ENCODE measurements at regions not wholly inside any gene's neighbourhood (a gene's known extent, or its start where the extent isn't known, plus 50 kb on each side); places are given as distances from the start of the nearest gene placed in this dataset.

DNA sequence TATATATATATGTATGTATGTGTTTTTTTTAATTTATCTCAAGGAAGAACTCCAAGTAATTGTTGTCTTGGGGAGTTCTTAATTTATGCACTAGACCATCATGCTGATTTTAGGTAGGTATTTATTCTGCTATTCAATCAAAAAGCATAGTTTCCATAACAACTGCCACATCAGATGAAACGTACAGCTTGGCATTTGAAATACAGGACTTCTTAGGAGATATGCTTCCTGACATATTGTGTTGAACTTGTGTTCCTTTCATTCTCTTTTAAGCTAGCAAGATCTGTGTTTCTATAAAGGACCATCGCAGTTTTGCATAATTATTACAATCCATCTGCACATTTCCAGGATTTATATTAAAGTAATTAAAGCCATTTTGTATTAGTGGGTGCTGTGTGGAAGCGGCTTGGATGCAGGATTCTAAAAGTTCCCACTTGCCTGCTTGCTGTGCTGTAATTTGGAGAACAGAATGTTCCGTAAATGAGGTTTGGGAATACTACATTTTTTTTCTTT lies 343.5 kb upstream of the FANCL start:
- no peak overlapping the region for H3K27ac Mint-ChIP-seq
- H3K9me3 Mint-ChIP-seq: no peaks in the 10 kb centered on the region
- H3K4me1 Mint-ChIP-seq (ENCODE audit: low read depth): no peaks in the 10 kb centered on the region
- no peak for DNase-seq
- no peak for ATAC-seq (replicated peaks in 1 of 2)
- H3K36me3 Mint-ChIP-seq (ENCODE audit: insufficient read depth in 2 of 2): no peaks in the 10 kb centered on the region
- H3K27me3 Mint-ChIP-seq (ENCODE audit: low read depth): no peaks in the 10 kb centered on the region
- H3K4me3 Mint-ChIP-seq: no peak overlapping the region

- H3K4me3 Mint-ChIP-seq: no peak overlapping the region
- DNase-seq: no peak
- no peak overlapping the region for H3K27ac Mint-ChIP-seq
- peaks cover 0 to 2% of the 10 kb centered on the region in 2 donors for H3K36me3 Mint-ChIP-seq (ENCODE audit: insufficient read depth in 2 of 2)
- H3K4me1 Mint-ChIP-seq (ENCODE audit: low read depth): no peaks in the 10 kb centered on the region
- H3K9me3 Mint-ChIP-seq: no peaks in the 10 kb centered on the region
- no peaks in the 10 kb centered on the region for H3K27me3 Mint-ChIP-seq (ENCODE audit: low read depth)
- no peak for ATAC-seq (replicated peaks in 1 of 2)
Observed at GRCh38 chr2:58578276-58578675, 337.2 kb upstream of the FANCL start.

- Mint-ChIP-seq H3K36me3 (ENCODE audit: insufficient read depth in 2 of 2) (peaks cover 0 to 2% of the 10 kb centered on the region in 2 donors), H3K9me3 (no peaks in the 10 kb centered on the region), H3K4me1 (ENCODE audit: low read depth) (peaks cover 10% of the 10 kb centered on the region), H3K27me3 (ENCODE audit: low read depth) (no peaks in the 10 kb centered on the region), H3K27ac (no peak overlapping the region), H3K4me3 (no peak overlapping the region)
- ATAC-seq (replicated peaks in 1 of 2) (no peak), DNase-seq (no peak)
Observed at GRCh38 chr2:58574873-58575272, 333.7 kb upstream of the FANCL start.

GRCh38 chr2:58572731-58573130 lies 331.6 kb upstream of the FANCL start:
- no peaks in the 10 kb centered on the region for H3K27me3 Mint-ChIP-seq (ENCODE audit: low read depth)
- no peak for DNase-seq
- no peak for ATAC-seq (replicated peaks in 1 of 2)
- no peak overlapping the region for H3K27ac Mint-ChIP-seq
- H3K4me3 Mint-ChIP-seq: no peak overlapping the region
- peaks cover 14% of the 10 kb centered on the region for H3K4me1 Mint-ChIP-seq (ENCODE audit: low read depth)
- no peaks in the 10 kb centered on the region for H3K9me3 Mint-ChIP-seq
- no peaks in the 10 kb centered on the region for H3K36me3 Mint-ChIP-seq (ENCODE audit: insufficient read depth in 2 of 2)

DNA sequence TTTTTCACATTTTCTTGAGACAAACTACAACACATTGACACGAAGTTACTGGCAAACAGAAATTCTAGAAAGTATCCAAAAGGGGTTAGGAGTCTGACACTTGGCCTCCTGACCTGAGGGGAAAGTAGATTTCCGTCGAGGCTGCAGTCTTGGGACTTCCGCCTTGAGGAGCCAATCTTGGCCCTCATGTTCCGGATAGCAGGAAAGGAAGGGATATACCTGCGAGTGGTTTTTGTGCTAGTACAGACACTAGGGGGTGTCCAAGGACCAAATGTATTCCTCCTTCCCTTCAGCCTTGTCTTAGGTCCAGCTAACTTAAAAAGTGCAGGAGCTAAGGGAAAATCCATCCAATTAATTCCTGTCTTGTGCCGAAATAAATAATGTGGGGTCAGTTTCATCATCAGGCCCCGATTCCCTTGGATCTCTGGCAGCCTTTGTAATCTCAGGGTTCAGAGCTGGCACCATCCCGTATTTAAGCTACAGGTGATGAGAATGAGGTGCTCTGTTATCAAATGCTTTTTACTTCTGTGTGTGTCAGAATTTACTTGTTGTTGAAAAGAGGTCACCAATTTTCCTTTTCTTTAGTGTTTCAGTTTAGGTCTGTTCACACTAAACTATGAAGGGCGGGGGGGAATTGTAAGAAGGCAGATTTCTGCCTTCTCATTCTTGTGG lies 330.2 kb upstream of the FANCL start:
- no peak overlapping the region for H3K27ac Mint-ChIP-seq
- no peak overlapping the region for H3K4me3 Mint-ChIP-seq
- peaks cover 5% of the 10 kb centered on the region for H3K27me3 Mint-ChIP-seq (ENCODE audit: low read depth)
- ATAC-seq (replicated peaks in 1 of 2) (peak; percentile 43 to 47), DNase-seq (peak; percentile 3 to 8)
- peaks cover 14% of the 10 kb centered on the region for H3K4me1 Mint-ChIP-seq (ENCODE audit: low read depth)
- H3K36me3 Mint-ChIP-seq (ENCODE audit: insufficient read depth in 2 of 2): no peaks in the 10 kb centered on the region
- no peaks in the 10 kb centered on the region for H3K9me3 Mint-ChIP-seq

GRCh38 chr2:58569475-58570185 lies 328.5 kb upstream of the FANCL start:
- Mint-ChIP-seq H3K4me1 (ENCODE audit: low read depth) (peaks cover 14% of the 10 kb centered on the region), H3K27me3 (ENCODE audit: low read depth) (peaks cover 12% of the 10 kb centered on the region)

GRCh38 chr2:58568901-58569300 lies 327.8 kb upstream of the FANCL start:
- Mint-ChIP-seq H3K36me3 (ENCODE audit: insufficient read depth in 2 of 2) (no peaks in the 10 kb centered on the region), H3K9me3 (no peaks in the 10 kb centered on the region)

More at GRCh38 chr2:58569475-58570185, 328.5 kb upstream of the FANCL start:
- Mint-ChIP-seq H3K36me3 (ENCODE audit: insufficient read depth in 2 of 2) (no peaks in the 10 kb centered on the region), H3K27ac (peak overlapping the region; percentile 6), H3K9me3 (no peaks in the 10 kb centered on the region), H3K4me3 (no peak overlapping the region)
- ATAC-seq (replicated peaks in 1 of 2): peak; percentile 87 to 95
- DNase-seq: peak; percentile 2 to 8

GRCh38 chr2:58562276-58562675 lies 321.2 kb upstream of the FANCL start:
- no peak overlapping the region for H3K4me3 Mint-ChIP-seq
- no peaks in the 10 kb centered on the region for H3K9me3 Mint-ChIP-seq
- H3K27me3 Mint-ChIP-seq (ENCODE audit: low read depth): peaks cover 12% of the 10 kb centered on the region
- H3K4me1 Mint-ChIP-seq (ENCODE audit: low read depth): no peaks in the 10 kb centered on the region
- ATAC-seq (replicated peaks in 1 of 2) (no peak), DNase-seq (no peak)
- no peak overlapping the region for H3K27ac Mint-ChIP-seq
- H3K36me3 Mint-ChIP-seq (ENCODE audit: insufficient read depth in 2 of 2): no peaks in the 10 kb centered on the region

More at GRCh38 chr2:58568901-58569300, 327.8 kb upstream of the FANCL start:
- H3K27ac Mint-ChIP-seq: no peak overlapping the region
- no peak overlapping the region for H3K4me3 Mint-ChIP-seq
- ATAC-seq (replicated peaks in 1 of 2) (no peak), DNase-seq (no peak)
- peaks cover 12% of the 10 kb centered on the region for H3K27me3 Mint-ChIP-seq (ENCODE audit: low read depth)
- peaks cover 14% of the 10 kb centered on the region for H3K4me1 Mint-ChIP-seq (ENCODE audit: low read depth)

DNA sequence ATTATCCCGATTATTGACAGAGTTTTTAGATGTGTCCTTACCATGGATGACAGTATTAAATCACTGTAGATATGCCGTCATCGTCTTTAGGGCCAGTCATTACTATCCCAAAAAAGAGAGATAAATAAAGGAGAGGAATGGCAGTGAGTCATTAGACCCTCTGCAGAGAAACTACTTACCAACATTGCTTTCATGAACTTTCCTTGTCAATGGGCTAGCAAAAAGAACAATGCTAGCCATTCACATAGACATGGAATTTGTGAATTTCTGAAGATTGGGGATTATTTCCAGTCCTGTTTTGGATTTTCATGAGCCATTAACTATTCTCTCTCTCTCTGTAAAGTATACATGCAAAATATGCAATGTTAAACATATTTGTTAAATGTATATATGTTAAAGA lies 319.4 kb upstream of the FANCL start:
- no peaks in the 10 kb centered on the region for H3K9me3 Mint-ChIP-seq
- no peak overlapping the region for H3K4me3 Mint-ChIP-seq
- H3K27me3 Mint-ChIP-seq (ENCODE audit: low read depth): peaks cover 6% of the 10 kb centered on the region
- ATAC-seq (replicated peaks in 1 of 2) (no peak), DNase-seq (no peak)
- no peaks in the 10 kb centered on the region for H3K36me3 Mint-ChIP-seq (ENCODE audit: insufficient read depth in 2 of 2)
- H3K4me1 Mint-ChIP-seq (ENCODE audit: low read depth): no peaks in the 10 kb centered on the region
- no peak overlapping the region for H3K27ac Mint-ChIP-seq

DNA sequence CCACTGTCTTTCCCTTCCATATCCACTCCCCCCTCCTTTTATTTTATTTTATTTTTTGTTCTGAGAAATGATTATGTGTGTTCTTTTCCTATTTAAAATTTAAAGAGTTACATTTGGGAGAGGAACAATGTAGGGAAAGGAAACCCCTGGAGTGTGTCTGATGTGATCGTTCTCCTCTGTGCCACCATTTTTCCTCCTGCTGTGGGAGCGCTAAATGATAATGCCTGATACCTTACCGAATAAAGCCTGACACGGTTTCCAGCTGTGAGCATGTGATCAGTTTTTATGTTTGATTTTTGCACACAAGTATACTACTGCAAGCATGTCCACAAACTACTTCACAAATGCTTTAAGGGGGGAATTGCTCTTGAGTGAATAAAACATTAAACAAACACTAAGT lies 317.8 kb upstream of the FANCL start:
- peaks cover 6% of the 10 kb centered on the region for H3K27me3 Mint-ChIP-seq (ENCODE audit: low read depth)
- no peaks in the 10 kb centered on the region for H3K9me3 Mint-ChIP-seq
- H3K4me1 Mint-ChIP-seq (ENCODE audit: low read depth): no peaks in the 10 kb centered on the region
- no peaks in the 10 kb centered on the region for H3K36me3 Mint-ChIP-seq (ENCODE audit: insufficient read depth in 2 of 2)
- ATAC-seq (replicated peaks in 1 of 2) (no peak), DNase-seq (no peak)
- no peak overlapping the region for H3K27ac Mint-ChIP-seq
- H3K4me3 Mint-ChIP-seq: no peak overlapping the region

DNA sequence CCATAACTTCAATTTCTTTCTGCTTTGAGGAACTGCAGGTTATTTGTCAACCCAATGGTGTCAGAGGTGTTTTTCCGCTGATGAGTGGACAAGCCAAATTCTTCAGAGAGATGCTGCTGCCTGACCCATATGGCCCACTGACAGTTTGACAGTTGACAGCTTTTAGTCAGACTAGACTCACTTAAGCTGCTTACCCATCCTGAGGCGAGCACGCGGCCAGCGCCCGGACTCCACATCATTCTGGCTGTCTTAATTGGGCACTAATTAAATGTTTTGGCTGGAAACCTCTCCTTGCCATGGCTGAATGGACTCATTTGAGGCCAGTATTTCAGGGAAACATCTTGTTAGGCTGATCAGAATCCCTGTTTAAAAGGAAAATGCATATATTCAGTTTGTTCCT lies 316.1 kb upstream of the FANCL start:
- H3K36me3 Mint-ChIP-seq (ENCODE audit: insufficient read depth in 2 of 2): no peaks in the 10 kb centered on the region
- H3K27ac Mint-ChIP-seq: no peak overlapping the region
- no peaks in the 10 kb centered on the region for H3K4me1 Mint-ChIP-seq (ENCODE audit: low read depth)
- ATAC-seq (replicated peaks in 1 of 2): no peak
- no peak overlapping the region for H3K4me3 Mint-ChIP-seq
- H3K9me3 Mint-ChIP-seq: no peaks in the 10 kb centered on the region
- DNase-seq: no peak
- H3K27me3 Mint-ChIP-seq (ENCODE audit: low read depth): peaks cover 6% of the 10 kb centered on the region

DNA sequence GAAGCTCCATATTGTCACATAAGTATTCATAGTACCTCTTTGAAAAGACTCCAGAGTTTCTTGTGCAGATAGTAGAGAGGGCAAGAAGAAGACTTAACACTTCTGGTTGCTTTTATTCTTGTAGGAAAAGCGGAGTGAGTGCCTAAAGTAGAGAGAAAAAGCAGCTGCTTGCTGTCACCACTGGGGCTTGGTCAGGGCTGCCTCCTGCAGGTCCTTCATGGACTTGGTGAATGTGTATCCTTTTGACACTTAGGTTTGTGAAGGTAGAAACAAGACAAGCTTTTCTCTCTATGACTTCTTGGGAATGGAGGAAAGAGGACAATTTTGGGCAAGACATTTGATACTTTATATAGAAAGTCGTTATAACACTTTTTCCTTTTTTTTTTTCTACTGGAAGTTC lies 312.8 kb upstream of the FANCL start:
- Mint-ChIP-seq H3K9me3 (no peaks in the 10 kb centered on the region), H3K4me1 (ENCODE audit: low read depth) (no peaks in the 10 kb centered on the region), H3K36me3 (ENCODE audit: insufficient read depth in 2 of 2) (no peaks in the 10 kb centered on the region), H3K27ac (no peak overlapping the region), H3K27me3 (ENCODE audit: low read depth) (peaks cover 6% of the 10 kb centered on the region), H3K4me3 (no peak overlapping the region)
- DNase-seq: no peak
- ATAC-seq (replicated peaks in 1 of 2): no peak

DNA sequence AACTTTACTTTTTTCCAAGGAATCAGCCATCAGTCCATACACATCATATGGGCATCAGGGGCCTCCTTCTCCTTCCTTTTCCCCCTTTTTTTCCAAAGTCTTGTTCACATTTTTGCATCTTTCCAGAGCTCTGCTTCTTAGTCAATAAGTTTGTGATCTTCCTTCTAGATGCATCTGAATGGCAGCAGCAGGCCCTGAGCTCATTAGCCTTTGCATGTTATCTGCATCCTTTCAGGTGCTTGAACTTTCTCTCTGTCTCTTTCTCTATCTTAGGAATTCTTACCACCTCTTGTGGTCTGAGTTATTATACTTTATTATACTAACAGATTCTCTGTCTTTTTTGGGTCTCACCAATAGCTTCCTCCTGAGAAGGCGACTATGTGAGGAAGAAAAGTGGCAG lies 312.4 kb upstream of the FANCL start:
- no peak overlapping the region for H3K27ac Mint-ChIP-seq
- H3K4me1 Mint-ChIP-seq (ENCODE audit: low read depth): no peaks in the 10 kb centered on the region
- H3K9me3 Mint-ChIP-seq: no peaks in the 10 kb centered on the region
- ATAC-seq (replicated peaks in 1 of 2): no peak
- no peaks in the 10 kb centered on the region for H3K36me3 Mint-ChIP-seq (ENCODE audit: insufficient read depth in 2 of 2)
- no peak overlapping the region for H3K4me3 Mint-ChIP-seq
- no peak for DNase-seq
- H3K27me3 Mint-ChIP-seq (ENCODE audit: low read depth): peaks cover 6% of the 10 kb centered on the region

All from activated T-cell treated with anti-CD3 and anti-CD28 coated beads, Interleukin-2, amount 50 U/mL, for 72 hours (primary cell).